HepG2 (cell line): ENCODE measurements at regions not wholly inside any gene's neighbourhood (a gene's known extent, or its start where the extent isn't known, plus 50 kb on each side); places are given as distances from the start of the nearest gene placed in this dataset.

ENCODE experiments used
- AHR ChIP-seq: IDR thresholded peaks from 2 replicates; pipeline ENCODE4 v1.6.1; 2018; ENCODE audit warnings: missing genetic modification reagents, missing compliant biosample characterization
- ELF1 ChIP-seq: sonication (generic); formaldehyde crosslinking; IDR thresholded peaks from 2 replicates; pipeline ENCODE4 v1.4.0; 2020; ENCODE audit warnings: missing genetic modification reagents
- JUND ChIP-seq: sonication (generic); formaldehyde crosslinking; IDR thresholded peaks from 2 replicates; pipeline ENCODE4 v1.8.0; 2022; ENCODE audit warnings: mild to moderate bottlenecking, missing genetic modification reagents
- MYPOP ChIP-seq: sonication (generic); formaldehyde crosslinking; IDR thresholded peaks from 2 replicates; pipeline ENCODE4 v1.8.1; 2023; ENCODE audit warnings: mild to moderate bottlenecking, moderate library complexity, missing genetic modification reagents
- PAWR ChIP-seq: sonication (generic); formaldehyde crosslinking; IDR thresholded peaks from 2 replicates; pipeline ENCODE4 v1.4.0; 2020; ENCODE audit warnings: missing genetic modification reagents, mild to moderate bottlenecking, borderline replicate concordance
- RFX1 ChIP-seq: fragments of 450-650 bp; IDR thresholded peaks from 2 replicates; pipeline ENCODE4 v1.6.1; 2017
- STAG1 ChIP-seq: sonication (generic); formaldehyde crosslinking; IDR thresholded peaks from 2 replicates; pipeline ENCODE4 v1.4.0; 2020; ENCODE audit warnings: missing genetic modification reagents
- ZNF674 ChIP-seq: sonication (generic); formaldehyde crosslinking; IDR thresholded peaks from 2 replicates; pipeline ENCODE4 v1.5.0; 2020; ENCODE audit warnings: low read depth, mild to moderate bottlenecking, missing genetic modification reagents
- TF ChIP-seq, protein P1 (sequence below): sonication (generic); formaldehyde crosslinking; IDR thresholded peaks from 2 replicates; pipeline ENCODE4 v1.8.0; 2022; ENCODE audit warnings: mild to moderate bottlenecking, missing genetic modification reagents; ENCODE audit not compliant: insufficient replicate concordance
- TF ChIP-seq, protein P2 (sequence below): IDR thresholded peaks from 2 replicates; pipeline ENCODE4 v1.6.1; 2016; ENCODE audit warnings: low read depth, missing genetic modification reagents, missing compliant biosample characterization

DNA sequence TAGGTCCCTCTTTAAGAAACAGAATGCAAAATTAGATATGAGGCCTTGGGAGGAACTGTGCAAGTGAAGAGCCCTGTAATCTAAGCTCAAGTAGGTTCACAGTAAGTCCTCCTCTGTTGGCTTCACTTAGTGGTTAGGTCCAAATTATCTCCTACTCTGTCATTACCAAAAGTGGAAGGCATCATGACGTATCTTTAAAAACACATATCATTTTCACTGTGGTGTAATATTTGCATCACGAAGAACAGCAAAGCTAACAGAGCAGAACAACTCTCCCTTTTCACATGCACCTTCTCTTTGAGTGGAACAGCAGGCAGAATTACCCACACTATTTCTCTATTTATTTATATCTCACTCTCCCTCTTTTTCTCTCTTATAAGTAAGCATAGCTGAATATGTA, 240.5 kb upstream of the CCNH start (continued):
- TF ChIP-seq JUND (CRISPR knock-in tag) (no peak), AHR (CRISPR knock-in tag) (no peak), STAG1 (CRISPR knock-in tag) (no peak), PAWR (CRISPR knock-in tag) (no peak), ZNF674 (no peak), MYPOP (CRISPR knock-in tag) (no peak), RFX1 (no peak), ELF1 (CRISPR knock-in tag) (no peak)
- TF ChIP-seq, protein P1, sequence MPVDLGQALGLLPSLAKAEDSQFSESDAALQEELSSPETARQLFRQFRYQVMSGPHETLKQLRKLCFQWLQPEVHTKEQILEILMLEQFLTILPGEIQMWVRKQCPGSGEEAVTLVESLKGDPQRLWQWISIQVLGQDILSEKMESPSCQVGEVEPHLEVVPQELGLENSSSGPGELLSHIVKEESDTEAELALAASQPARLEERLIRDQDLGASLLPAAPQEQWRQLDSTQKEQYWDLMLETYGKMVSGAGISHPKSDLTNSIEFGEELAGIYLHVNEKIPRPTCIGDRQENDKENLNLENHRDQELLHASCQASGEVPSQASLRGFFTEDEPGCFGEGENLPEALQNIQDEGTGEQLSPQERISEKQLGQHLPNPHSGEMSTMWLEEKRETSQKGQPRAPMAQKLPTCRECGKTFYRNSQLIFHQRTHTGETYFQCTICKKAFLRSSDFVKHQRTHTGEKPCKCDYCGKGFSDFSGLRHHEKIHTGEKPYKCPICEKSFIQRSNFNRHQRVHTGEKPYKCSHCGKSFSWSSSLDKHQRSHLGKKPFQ (CRISPR knock-in tag) = no peak
- TF ChIP-seq, protein P2, sequence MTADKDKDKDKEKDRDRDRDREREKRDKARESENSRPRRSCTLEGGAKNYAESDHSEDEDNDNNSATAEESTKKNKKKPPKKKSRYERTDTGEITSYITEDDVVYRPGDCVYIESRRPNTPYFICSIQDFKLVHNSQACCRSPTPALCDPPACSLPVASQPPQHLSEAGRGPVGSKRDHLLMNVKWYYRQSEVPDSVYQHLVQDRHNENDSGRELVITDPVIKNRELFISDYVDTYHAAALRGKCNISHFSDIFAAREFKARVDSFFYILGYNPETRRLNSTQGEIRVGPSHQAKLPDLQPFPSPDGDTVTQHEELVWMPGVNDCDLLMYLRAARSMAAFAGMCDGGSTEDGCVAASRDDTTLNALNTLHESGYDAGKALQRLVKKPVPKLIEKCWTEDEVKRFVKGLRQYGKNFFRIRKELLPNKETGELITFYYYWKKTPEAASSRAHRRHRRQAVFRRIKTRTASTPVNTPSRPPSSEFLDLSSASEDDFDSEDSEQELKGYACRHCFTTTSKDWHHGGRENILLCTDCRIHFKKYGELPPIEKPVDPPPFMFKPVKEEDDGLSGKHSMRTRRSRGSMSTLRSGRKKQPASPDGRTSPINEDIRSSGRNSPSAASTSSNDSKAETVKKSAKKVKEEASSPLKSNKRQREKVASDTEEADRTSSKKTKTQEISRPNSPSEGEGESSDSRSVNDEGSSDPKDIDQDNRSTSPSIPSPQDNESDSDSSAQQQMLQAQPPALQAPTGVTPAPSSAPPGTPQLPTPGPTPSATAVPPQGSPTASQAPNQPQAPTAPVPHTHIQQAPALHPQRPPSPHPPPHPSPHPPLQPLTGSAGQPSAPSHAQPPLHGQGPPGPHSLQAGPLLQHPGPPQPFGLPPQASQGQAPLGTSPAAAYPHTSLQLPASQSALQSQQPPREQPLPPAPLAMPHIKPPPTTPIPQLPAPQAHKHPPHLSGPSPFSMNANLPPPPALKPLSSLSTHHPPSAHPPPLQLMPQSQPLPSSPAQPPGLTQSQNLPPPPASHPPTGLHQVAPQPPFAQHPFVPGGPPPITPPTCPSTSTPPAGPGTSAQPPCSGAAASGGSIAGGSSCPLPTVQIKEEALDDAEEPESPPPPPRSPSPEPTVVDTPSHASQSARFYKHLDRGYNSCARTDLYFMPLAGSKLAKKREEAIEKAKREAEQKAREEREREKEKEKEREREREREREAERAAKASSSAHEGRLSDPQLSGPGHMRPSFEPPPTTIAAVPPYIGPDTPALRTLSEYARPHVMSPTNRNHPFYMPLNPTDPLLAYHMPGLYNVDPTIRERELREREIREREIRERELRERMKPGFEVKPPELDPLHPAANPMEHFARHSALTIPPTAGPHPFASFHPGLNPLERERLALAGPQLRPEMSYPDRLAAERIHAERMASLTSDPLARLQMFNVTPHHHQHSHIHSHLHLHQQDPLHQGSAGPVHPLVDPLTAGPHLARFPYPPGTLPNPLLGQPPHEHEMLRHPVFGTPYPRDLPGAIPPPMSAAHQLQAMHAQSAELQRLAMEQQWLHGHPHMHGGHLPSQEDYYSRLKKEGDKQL (CRISPR knock-in tag) = no peak
